HG03135 (cell line): ENCODE measurements at regions not wholly inside any gene's neighbourhood (a gene's known extent, or its start where the extent isn't known, plus 50 kb on each side); places are given as distances from the start of the nearest gene placed in this dataset.
"Not testable (repeated sequence)": the region's sequence is repeated elsewhere in the genome, so short reads cannot be mapped to it uniquely, and the experiment has no call there.

Experiments
- ATAC-seq: cut with Tn5 transposase; IDR thresholded peaks from one replicate; pipeline ENCODE4 v1.9.1; 2021; ENCODE audit warnings: mild to moderate bottlenecking, moderate library complexity; ENCODE audit not compliant: unreplicated experiment

DNA sequence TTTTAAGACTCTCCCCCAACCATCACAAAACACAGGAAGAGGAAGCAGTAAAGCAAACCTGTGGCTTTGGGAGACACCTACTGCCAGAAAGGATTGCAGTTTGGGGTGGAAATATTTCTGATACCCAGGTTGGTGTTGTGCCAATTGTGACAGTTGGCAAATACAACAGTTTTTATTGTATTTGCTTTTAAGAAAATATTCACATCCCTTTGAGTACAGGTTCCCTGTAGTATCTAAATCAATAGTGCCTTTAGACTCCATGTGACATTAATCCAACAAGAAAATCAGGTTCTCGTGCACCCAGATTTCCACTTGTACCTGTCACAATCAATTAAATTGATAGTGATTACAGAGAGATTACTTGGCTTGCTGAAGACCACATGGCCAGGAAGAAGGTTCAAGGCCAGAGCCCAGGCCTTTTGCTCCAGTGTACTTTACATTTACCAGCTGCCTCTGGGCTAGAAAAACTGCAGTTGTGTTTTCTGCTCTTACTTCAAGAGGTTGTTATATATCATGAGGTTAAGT is 361.2 kb downstream of the ATP23 start:
- ATAC-seq = no peak

DNA sequence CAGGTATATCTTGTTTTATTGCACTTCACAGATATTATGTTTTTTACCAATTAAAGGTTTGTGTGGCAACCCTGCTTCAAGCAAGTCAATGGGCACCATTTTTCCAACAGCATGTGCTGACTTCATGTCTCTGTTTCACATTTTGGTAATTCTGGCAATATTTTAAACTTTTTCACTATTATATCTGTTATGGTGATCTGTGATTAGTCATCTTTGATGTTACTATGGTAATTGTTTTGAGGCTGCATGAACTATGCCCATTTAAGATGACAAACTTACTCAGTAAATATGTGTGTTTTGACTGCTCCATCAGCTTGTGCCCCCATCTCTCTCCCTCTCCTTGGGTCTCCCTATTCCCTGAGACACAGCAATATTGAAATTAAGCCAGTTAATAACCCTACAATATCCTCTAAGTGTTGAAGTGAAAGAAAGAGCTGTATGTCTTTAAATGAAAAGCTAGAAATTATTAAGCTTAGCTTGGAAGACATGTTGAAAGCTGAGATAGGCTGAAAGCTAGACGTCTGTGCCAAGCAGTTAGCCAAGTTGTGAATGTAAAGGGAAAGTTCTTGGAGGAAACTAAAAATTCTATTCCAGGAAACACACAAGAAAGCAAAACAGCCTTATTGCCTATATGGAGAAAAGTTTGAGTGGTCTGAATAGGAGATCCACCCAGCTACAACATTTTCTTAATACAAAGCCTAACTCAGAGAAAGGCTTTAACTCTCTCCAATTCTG is 365.1 kb downstream of the ATP23 start:
- ATAC-seq = no peak

DNA sequence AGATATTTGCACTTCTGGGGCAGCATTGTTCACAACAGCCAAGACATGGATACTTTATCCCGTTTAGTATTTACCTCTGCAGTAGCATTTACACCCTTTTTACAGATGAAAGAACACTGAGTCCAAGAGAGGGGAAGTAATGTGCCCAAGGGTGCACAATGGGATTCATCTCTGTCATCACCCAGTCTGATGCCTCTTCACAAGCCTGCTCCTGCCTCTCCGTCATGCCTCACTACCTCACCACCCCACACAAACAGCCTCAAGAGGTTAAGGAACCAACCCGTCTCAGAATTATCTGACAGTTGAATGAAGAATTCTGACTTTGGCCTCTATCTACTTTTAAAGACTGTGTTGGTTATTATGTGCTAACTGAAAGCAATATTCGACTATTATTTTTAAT is 368.4 kb downstream of the ATP23 start:
- no peak for ATAC-seq

DNA sequence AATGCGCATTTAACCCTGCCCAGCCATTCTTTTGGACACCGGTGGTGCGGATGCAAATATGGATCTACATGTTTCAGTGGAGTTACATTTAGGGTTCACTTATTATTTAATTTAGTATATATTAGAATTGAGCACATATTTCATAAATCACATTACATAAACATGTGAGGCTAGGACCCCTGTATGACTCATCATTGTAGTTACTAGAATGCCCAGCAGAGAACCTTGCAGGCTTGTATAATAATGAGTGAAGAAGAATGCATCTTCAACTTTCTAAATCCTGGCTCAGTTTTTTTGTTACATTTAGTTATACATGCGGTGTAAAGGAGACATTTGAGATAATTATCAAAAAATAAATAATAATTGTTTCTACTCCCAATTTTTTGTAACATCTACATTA is 369.0 kb downstream of the ATP23 start:
- ATAC-seq = no peak

DNA sequence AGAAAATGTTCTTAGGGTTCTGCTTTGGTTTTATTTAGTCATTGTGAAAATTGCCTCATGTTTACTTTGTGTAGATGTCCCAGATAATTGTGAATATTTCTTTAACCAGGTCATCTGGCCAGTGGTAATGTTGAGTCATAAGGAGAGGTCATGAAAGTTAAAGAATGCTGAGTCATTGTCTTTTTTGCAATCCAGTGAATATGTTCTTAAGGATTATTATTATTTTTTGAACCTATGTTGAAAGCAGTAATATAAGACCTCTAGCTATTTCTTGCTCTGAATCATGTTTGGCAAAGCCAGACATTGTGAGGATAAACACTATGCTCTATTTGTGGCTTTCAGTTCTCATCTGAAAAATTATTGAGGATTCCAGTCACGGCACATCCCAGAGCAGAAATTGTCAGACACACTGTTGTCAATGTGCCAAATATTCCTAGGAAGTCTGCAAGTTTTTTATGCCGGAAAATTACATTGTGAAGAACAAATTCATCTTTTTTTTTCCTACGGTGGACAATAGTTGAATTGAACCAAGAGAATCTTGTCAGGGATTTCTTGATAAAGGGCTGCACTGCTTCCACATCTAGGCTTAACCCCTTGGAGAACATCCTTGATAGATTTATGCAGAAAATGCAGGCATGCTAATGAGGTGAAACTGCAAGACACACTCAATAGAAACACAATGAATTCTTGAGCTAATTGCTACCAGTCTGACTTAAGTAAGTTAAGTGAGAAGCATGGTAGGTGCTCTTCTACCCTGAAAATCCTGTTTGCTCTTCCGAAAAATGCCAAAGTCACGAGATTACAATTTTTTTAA is 369.6 kb downstream of the ATP23 start:
- ATAC-seq = no peak

DNA sequence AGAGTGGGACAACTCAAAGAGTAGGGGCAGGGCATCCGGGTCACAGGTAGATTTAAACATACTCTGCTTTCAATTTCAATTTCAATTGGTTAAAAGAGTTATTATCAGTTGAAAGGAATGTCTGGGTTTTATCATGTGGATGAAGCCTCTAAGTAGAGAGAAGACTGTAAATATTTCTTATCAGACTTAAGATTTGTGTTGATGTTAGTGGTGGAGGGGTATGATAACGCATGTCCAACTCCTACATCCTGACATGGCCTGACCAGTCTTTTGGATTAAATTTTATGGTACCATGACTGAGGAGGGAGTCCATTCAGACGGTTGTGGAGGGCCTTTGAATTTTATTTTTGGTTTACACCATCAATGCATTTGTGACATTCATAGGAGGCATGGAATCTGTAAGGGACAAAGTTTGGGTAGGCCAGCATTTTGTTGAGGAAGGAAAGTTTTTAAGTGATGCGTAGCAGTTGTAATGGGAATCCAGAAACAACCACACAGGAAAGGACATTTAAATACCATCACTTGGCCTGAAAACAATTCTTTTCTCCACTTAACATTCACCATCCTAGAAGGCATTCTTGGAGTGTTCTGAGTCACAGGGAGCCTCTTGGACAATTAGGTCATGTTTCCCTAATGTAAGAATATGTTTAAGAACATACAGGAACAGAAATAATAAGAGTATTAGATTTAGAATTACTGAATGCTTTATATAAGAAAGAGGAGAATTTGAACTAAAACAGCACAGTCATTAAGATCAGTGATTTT is 371.9 kb downstream of the ATP23 start:
- ATAC-seq = no peak

DNA sequence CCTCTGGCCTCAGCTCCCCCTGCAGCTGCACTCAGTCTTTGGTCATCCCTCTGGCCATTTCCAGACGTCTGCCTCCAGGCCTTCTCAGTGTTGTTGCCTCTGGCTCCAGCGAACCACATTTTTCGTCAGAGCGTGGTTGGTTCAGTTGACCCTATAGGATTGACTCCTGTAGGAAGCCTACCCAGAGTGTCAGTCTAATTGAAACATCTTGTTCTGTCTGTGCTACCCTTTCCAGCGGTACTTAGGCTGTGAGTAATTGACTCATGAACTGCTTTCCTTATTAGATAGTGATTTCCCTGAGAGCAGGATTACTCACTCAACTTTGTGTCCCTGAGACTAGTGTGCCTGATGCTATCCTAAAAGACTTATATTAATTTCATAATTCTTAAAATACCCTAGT is 373.2 kb downstream of the ATP23 start:
- ATAC-seq = no peak

DNA sequence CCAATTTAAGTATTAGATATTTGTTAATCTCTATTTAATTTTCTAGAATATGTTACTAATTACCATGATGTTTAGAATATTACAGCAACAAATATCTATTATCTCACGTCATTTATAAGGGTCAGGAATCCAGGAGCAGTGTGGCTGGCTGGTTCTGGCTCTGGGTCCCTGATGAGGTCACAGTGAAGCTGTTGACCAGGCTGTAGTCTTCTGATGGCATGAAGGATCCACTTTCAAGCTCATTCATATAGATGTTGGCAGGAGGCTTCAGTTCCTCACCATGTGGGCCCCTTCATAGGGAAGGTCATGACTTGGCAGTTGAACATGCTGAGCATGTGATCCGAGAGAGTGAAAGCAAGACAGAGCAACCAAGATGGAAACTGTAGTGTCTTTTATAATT is 375.6 kb downstream of the ATP23 start:
- no peak for ATAC-seq

DNA sequence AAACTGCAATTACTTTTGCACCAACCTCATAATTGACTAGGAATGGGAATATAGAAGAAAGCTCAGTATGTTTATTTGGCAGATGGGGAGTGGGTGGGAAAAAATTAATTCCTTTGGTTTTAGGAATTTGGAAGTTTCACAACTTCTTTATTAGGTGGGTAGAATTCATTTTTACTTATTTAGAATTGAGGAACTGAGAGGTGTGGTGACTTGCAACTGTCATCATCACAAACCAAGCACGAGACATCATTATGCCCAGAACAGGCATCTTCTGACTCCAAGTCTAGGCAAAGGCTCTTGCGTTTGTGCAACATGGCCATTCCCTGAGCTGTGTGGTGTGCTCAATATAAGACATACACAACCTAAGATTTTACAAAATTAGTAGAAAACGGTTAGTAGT is 380.0 kb downstream of the ATP23 start:
- peak; percentile 74 for ATAC-seq

DNA sequence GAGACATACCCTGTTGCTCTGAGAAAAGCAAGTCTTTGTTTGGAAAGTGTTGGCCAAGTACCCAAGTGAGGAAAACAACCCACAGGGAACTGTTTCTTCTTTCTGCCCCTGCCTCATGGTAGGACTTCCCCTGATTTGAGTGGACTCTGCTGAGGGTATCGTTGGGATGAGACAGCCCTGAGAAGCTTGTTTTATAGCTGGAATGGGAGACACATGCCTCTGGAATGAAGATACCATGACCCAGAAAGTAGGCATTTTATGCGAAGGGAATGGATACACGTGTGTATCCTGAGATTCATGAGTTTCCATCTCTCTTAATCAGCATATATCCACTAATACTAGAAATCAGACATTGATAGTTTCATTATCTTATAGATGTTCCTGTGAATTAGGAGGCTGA is 382.3 kb downstream of the ATP23 start:
- ATAC-seq = no peak

DNA sequence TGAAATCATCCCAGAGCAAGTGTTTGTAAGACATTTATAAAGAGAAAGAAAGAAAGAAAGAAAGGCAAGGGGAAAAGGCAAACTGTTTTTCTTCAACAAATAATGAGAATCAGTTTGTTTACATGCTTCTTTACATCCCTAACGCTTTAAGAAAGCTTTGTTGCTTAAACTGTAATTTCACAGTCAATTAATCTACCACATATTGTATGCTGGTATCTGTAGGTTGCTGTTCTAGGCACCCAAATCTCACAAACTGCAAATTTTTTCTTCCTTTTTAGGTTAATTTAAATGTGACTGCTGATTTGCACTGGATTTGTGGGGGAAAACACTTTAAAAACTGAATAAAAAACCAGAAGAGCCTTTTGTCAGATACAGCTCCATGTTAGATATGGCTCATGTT is 384.2 kb downstream of the ATP23 start:
- ATAC-seq = no peak

DNA sequence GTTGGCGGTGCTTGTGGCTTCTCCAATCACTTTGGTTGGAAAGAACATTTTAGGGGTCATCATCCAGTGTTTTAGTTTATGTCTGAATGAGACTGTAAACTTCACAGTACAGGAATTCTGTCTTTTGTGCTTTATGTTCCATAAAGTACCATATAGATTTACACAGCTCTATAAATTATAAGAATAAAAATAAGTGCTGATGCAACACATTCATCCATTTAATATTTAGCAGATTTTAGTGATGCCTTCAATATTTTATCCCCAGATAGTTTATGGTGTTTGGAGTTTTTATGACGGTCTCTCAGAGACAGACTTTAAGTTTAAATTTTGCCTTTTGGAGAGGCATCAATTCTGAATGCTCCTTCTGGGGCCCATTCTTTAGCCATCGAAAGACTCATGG is 385.2 kb downstream of the ATP23 start:
- no peak for ATAC-seq

DNA sequence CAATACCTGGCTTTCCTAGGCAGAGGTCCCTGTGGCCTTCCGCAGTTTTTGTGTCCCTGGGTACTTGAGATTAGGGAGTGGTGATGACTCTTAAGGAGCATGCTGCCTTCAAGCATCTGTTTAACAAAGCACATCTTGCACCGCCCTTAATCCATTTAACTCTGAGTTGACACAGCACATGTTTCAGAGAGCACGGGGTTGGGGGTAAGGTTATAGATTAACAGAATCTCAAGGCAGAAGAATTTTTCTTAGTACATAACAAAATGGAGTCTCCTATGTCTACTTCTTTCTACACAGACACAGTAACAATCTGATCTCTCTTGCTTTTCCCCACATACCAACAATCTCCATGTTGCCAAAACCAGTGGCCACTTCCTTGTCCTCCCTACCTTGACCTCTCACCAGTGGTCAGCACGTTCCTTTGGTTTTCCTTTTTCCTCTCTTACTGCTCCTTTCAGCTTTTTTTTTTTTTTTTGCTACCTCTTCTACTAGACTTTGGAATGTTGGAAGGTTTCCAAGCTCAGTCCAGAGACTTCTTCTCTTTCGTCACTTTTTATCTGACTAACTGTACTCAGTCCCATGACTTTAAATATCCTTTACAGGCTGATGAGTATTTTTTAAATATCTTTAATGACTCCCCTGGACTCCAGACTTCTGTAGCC is 395.3 kb downstream of the ATP23 start:
- not testable (repeated sequence) for ATAC-seq

DNA sequence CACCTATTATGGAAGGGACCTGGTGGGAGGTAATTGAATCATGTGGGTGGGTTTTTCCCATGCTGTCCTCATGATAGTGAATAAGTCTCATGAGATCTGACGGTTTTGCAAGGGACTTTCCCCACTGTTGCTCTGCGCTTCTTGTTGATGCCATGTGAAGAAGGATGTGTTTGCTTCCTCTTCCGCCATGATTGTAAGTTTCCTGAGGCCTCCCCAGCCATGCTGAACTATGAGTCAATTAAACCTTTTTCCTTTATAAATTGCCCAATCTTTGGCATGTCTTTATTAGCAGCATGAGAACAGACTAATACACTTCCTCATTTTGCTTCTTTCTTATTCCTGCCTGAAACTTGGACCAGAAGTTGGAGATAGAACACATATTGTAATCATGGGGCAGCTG is 396.2 kb downstream of the ATP23 start:
- not testable (repeated sequence) for ATAC-seq

DNA sequence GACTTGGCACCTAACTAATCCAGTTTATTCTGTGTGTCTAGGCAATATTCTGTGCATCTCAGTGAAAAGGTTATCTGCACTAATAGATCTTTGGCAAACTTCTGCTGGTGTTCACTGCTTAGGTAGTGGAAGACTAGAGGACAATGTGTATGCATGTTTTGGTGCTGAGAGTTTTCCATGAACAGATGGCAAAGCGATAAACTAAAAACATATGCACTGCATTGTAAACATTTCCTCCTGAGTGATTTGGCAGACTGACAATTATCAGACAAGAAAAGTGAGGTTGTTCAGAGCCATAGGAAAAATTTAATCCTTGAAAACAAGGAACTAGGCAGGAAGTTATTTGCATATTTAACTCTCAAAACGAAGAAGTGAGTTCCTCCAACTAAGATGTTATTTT is 400.4 kb downstream of the ATP23 start:
- no peak for ATAC-seq

DNA sequence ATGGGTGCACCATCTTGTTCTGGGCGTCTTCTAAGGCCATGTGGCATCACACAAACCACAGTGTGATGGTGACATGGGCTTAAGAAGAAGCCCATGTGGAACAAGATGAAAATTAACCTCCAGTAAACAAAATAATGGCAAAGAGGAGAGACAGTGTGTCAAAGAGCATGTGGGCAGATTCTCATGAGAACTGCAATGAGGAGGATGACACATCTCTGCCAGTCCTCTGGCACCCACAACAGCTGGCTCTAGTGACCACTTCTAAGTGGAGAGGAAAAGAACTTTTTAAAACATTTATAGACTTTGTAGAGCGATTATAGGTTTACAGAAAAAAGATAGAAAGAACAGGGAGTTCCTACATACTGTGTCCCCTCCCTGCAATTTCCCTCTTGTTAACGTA is 401.4 kb downstream of the ATP23 start:
- ATAC-seq = no peak

DNA sequence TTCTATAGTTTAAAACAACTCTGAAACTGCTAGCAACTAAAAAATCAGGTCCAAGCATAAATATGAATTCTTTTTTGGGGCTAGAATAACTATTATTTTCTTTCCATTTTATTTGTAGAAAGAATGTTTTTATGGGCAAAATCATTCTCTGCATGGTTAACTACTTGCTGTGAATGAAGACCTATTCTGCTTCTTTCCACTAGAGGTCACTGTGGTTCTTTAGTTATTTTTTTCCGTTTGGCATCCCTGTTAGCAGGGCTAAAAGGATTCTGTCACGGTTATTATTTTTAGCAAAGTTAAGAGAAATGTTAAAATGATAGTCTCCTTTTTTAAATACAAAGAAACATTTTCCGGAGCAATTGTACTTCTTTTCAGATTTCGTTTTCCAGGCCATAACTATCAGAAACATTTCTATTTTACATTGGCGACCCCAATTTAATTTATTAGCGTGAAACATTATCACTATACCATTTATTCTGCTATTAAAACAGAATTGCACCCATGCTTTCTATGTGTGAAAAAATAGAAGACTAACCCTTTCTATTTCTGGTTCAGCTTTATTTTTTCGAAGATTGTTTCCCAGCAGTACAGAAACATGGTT is 404.8 kb downstream of the ATP23 start:
- no peak for ATAC-seq

DNA sequence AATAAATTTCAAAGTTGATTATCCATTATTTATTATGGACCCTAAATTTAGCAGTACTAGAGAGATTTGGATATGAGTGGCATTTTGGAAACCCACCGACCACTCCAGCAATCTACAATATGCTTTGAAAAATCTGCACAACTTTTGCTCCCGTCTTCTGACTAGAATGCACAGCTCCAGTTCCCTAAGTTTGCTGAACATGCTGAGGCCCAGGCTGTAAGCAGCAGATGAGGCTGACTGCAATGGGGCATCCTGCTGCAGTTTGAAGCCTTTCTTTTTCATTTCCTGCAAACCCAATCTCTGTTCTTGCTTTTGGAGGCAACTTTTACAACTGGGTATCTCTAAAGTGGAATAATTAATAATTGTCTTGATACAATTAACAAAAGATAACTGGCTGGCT is 405.8 kb downstream of the ATP23 start:
- no peak for ATAC-seq

DNA sequence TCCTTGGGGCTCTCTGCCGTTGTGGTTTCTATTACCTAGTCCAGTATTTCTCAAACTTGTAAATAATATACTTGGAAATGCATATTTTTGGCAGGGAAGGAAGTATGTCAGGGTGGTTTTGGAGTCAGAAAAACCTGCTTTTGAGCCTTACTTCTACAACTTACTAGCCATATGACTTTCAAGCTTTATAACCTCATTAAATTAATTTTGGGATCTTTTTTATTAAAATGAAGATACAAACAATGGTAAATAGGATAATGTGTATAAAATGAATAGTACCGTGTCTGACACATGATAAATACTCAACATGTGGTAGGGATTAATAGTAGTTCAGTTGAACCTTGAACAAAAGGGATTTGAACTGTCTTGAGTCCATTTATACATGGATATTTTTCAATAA is 406.3 kb downstream of the ATP23 start:
- no peak for ATAC-seq

DNA sequence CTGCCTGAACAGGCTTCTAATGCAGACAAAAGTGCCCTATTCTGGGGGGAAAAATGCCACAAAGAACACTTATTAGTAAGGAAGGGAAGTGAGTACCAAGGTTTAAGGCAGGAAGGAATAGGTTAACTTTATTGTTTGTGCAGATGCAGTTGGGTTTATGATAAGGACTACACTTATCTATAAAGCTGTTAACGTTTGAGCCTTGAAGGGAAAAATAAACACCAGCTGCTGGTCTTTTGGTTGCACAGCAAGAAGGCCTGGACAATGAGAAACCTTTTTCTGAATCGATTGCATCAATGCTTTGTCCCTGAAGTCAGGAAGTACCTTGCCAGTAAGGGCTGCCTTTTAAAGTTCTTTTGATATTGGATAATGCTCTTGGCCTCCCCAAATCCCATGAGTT is 407.8 kb downstream of the ATP23 start:
- ATAC-seq = no peak

DNA sequence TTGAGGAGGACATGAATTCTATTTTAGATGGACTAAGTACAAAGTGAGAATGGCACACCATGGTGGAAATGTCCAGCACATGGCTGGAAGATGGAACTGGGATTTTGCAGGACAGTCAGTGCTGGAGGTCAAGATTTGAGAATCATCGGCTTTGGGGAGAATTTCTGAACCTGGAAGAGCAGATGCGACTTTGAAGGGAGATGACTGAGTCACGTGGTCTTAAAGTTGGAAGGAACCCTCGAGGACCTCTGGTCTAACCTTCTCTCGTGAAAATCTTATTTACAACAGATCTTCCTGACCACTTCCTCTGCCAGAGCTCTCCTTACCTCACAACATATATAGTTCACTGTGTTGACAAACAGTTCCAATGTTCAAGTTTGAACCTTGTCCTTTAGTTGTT is 415.4 kb downstream of the ATP23 start:
- ATAC-seq = no peak
